K562 (cell line): ENCODE measurements at regions not wholly inside any gene's neighbourhood (a gene's known extent, or its start where the extent isn't known, plus 50 kb on each side); places are given as distances from the start of the nearest gene placed in this dataset.

ENCODE experiments used
- CBFA2T3 ChIP-seq: fragments of 450-650 bp; IDR thresholded peaks from 2 replicates; pipeline ENCODE4 v1.6.1; 2017
- CTCF ChIP-seq, 3 experiments: IDR thresholded peaks in 2 of 3; conservative IDR thresholded peaks in 1 of 3; 2 replicates each; pipeline ENCODE4 v1.5.1; 2011 to 2012; ENCODE audit warnings: low read length in 3 of 3, mild to moderate bottlenecking in 3 of 3, control low read depth in 2 of 3, improper control_type of control experiment in 1 of 3, inconsistent platforms in 1 of 3, low read depth in 1 of 3, mixed read lengths in 1 of 3, moderate library complexity in 1 of 3; ENCODE audit not compliant: insufficient read depth in 2 of 3
- E4F1 ChIP-seq: fragments of 250-450 bp; sonication (Bioruptor Pico); IDR thresholded peaks from 2 replicates; pipeline ENCODE4 v1.5.0; 2021; ENCODE audit warnings: mild to moderate bottlenecking, borderline replicate concordance
- JUN ChIP-seq, 2 experiments: sonication (generic) in 1 of 2; formaldehyde crosslinking in 1 of 2; IDR thresholded peaks; 2 replicates each; pipeline versions ENCODE4 v1.6.1 to v1.8.0; 2012 to 2022; ENCODE audit warnings: borderline replicate concordance in 2 of 2, mild to moderate bottlenecking in 2 of 2, improper control_type of control experiment in 1 of 2, low read depth in 1 of 2, low read length in 1 of 2, missing genetic modification reagents in 1 of 2
- POLR2A ChIP-seq: fragments of 450-650 bp; conservative IDR thresholded peaks from 2 replicates; pipeline ENCODE4 v1.6.1; 2016
- RBM14 ChIP-seq: fragments of 200-400 bp; formaldehyde crosslinking; IDR thresholded peaks from 2 replicates; pipeline ENCODE4 v1.6.1; 2018; ENCODE audit warnings: low read depth, mild to moderate bottlenecking, low read length, moderate library complexity, borderline replicate concordance; ENCODE audit not compliant: insufficient read depth
- TEAD2 ChIP-seq: fragments of 450-650 bp; IDR thresholded peaks from 2 replicates; pipeline ENCODE4 v1.6.1; 2016; ENCODE audit warnings: missing genetic modification characterization, control low read depth, missing compliant biosample characterization
- ZNF77 ChIP-seq: fragments of 250-450 bp; sonication (Bioruptor Pico); IDR thresholded peaks from 2 replicates; pipeline ENCODE4 v1.5.0; 2020

- no peak for TF ChIP-seq ZNF77 (CRISPR knock-in tag)
- TF ChIP-seq E4F1 (CRISPR knock-in tag), result no peak
- no peak for TF ChIP-seq JUN (IDR thresholded peaks at IDR 0.05; ENCODE audit: borderline replicate concordance, low read depth, low read length)
- TF ChIP-seq JUN (CRISPR knock-in tag; IDR thresholded peaks at IDR 0.05; ENCODE audit: borderline replicate concordance), result no peak
- no peak for TF ChIP-seq CBFA2T3
- no peak for TF ChIP-seq CTCF (IDR thresholded peaks at IDR 0.05 in 2 of 3, conservative IDR thresholded peaks at IDR 0.05 in 1 of 3; ENCODE audit: insufficient read depth in 2 of 3, low read depth in 1 of 3, low read length in 3 of 3)
- TF ChIP-seq POLR2A, result no peak
- TF ChIP-seq RBM14, result no peak
- TF ChIP-seq TEAD2 (tag), result no peak
These were observed 1895.6 kb upstream of the PRR20A start for GRCh38 chr13:55245005-55245644.
